ENCODE measurements at regions not wholly inside any gene's neighbourhood (a gene's known extent, or its start where the extent isn't known, plus 50 kb on each side); places are given as distances from the start of the nearest gene placed in this dataset.

GRCh38 chr1:73947009-73947408 is 251.0 kb downstream of the LRRIQ3 start:
- no peak for DNase-seq
- Histone ChIP-seq H3K4me1 (no peaks in the 10 kb centered on the region), H3K27me3 (replicated peaks; ENCODE audit: control insufficient read depth, insufficient read depth, low read length) (no peaks in the 10 kb centered on the region), H3K36me3 (ENCODE audit: control insufficient read depth, insufficient read depth, low read length) (no peaks in the 10 kb centered on the region), H3K9me3 (no peaks in the 10 kb centered on the region), H3K4me3 (ENCODE audit: low read depth, low read length) (no peak overlapping the region)
- Mint-ChIP-seq H3K4me3 (ENCODE audit: unreplicated experiment) (no peak overlapping the region), H3K4me1 (ENCODE audit: low read depth, unreplicated experiment) (no peaks in the 10 kb centered on the region), H3K9me3 (ENCODE audit: unreplicated experiment) (no peaks in the 10 kb centered on the region), H3K36me3 (ENCODE audit: insufficient read depth, unreplicated experiment) (no peaks in the 10 kb centered on the region), H3K27ac (ENCODE audit: unreplicated experiment) (no peak overlapping the region), H3K27me3 (ENCODE audit: insufficient read depth, unreplicated experiment) (peaks cover 12% of the 10 kb centered on the region)
- CTCF ChIA-PET = no interaction called here
- POLR2A ChIA-PET = no interaction called here
- TF ChIP-seq CTCF (IDR thresholded peaks at IDR 0.05; ENCODE audit: insufficient read depth in 1 of 2, low read depth in 1 of 2, low read length in 1 of 2, severe bottlenecking in 1 of 2, unreplicated experiment in 1 of 2) = no peak
- intact Hi-C loops (cut with micrococcal nuclease; ENCODE audit: unreplicated experiment) = no loop called here
- no TSS peak for BruUV-seq (replicated peaks)

DNA sequence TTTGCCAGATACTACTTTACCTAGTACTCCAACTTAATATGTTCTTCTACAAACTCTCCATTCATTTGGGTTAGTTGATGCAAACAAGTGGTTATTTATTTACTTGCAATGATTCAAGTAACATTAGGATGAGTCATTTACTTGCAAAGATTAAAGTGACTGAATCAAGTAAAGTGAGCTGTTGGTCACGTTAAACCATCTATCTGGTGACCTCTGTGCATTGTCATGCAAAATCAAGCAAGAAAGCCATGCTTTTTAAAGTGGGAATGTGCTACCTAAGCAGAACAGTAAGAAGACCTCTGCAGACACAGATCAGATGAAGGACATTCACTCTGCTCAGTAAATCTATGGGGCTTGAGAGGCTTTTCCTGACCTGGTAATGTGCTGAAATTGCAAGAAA is 254.7 kb downstream of the LRRIQ3 start:
- Histone ChIP-seq H3K4me3 (ENCODE audit: low read depth, low read length) (no peak overlapping the region), H3K36me3 (ENCODE audit: control insufficient read depth, insufficient read depth, low read length) (no peaks in the 10 kb centered on the region), H3K27me3 (replicated peaks; ENCODE audit: control insufficient read depth, insufficient read depth, low read length) (no peaks in the 10 kb centered on the region), H3K9me3 (no peaks in the 10 kb centered on the region), H3K4me1 (no peaks in the 10 kb centered on the region)
- BruUV-seq (replicated peaks) = no TSS peak
- no peak for TF ChIP-seq CTCF (IDR thresholded peaks at IDR 0.05; ENCODE audit: insufficient read depth in 1 of 2, low read depth in 1 of 2, low read length in 1 of 2, severe bottlenecking in 1 of 2, unreplicated experiment in 1 of 2)
- Mint-ChIP-seq H3K9me3 (ENCODE audit: unreplicated experiment) (no peaks in the 10 kb centered on the region), H3K4me1 (ENCODE audit: low read depth, unreplicated experiment) (no peaks in the 10 kb centered on the region), H3K4me3 (ENCODE audit: unreplicated experiment) (no peak overlapping the region), H3K36me3 (ENCODE audit: insufficient read depth, unreplicated experiment) (no peaks in the 10 kb centered on the region), H3K27ac (ENCODE audit: unreplicated experiment) (no peak overlapping the region), H3K27me3 (ENCODE audit: insufficient read depth, unreplicated experiment) (peaks cover 4% of the 10 kb centered on the region)
- intact Hi-C loops (cut with micrococcal nuclease; ENCODE audit: unreplicated experiment) = no loop called here
- ChIA-PET CTCF (no interaction called here), POLR2A (no interaction called here)
- DNase-seq = no peak

- no peak for TF ChIP-seq CTCF (IDR thresholded peaks at IDR 0.05; ENCODE audit: insufficient read depth in 1 of 2, low read depth in 1 of 2, low read length in 1 of 2, severe bottlenecking in 1 of 2, unreplicated experiment in 1 of 2)
- Mint-ChIP-seq H3K36me3 (ENCODE audit: insufficient read depth, unreplicated experiment) (no peaks in the 10 kb centered on the region), H3K4me1 (ENCODE audit: low read depth, unreplicated experiment) (no peaks in the 10 kb centered on the region), H3K27me3 (ENCODE audit: insufficient read depth, unreplicated experiment) (peaks cover 2% of the 10 kb centered on the region), H3K27ac (ENCODE audit: unreplicated experiment) (no peak overlapping the region), H3K4me3 (ENCODE audit: unreplicated experiment) (no peak overlapping the region), H3K9me3 (ENCODE audit: unreplicated experiment) (no peaks in the 10 kb centered on the region)
- Histone ChIP-seq H3K4me3 (ENCODE audit: low read depth, low read length) (no peak overlapping the region), H3K9me3 (no peaks in the 10 kb centered on the region), H3K36me3 (ENCODE audit: control insufficient read depth, insufficient read depth, low read length) (no peaks in the 10 kb centered on the region), H3K27me3 (replicated peaks; ENCODE audit: control insufficient read depth, insufficient read depth, low read length) (no peaks in the 10 kb centered on the region), H3K4me1 (no peaks in the 10 kb centered on the region)
- no peak for DNase-seq
- CTCF ChIA-PET = no interaction called here
- POLR2A ChIA-PET = no interaction called here
- BruUV-seq (replicated peaks) = no TSS peak
- intact Hi-C loops (cut with micrococcal nuclease; ENCODE audit: unreplicated experiment) = no loop called here
These were observed 267.7 kb downstream of the LRRIQ3 start for GRCh38 chr1:73930293-73930692.
